ENCODE measurements at regions not wholly inside any gene's neighbourhood (a gene's known extent, or its start where the extent isn't known, plus 50 kb on each side); places are given as distances from the start of the nearest gene placed in this dataset.
"Not testable (repeated sequence)": the region's sequence is repeated elsewhere in the genome, so short reads cannot be mapped to it uniquely, and the experiment has no call there.

- peak in 1 of 2 experiments; percentile 62 for DNase-seq (ENCODE audit: low read depth in 1 of 2, low spot score in 1 of 2)
- in situ Hi-C loops (cut with HindIII; ENCODE audit: low pct_unique_long_range_greater_than_20kb, low sequenced_read_pairs): not testable (repeated sequence)
Observed at GRCh38 chr7:56697058-56697457, 435.2 kb downstream of the ZNF479 start.

- no peak for DNase-seq (ENCODE audit: low read depth in 1 of 2, low spot score in 1 of 2)
- TF ChIP-seq JUND (IDR thresholded peaks at IDR 0.05; ENCODE audit: low read depth): no peak
Observed at GRCh38 chr7:56686276-56686859, 445.9 kb downstream of the ZNF479 start.

DNA sequence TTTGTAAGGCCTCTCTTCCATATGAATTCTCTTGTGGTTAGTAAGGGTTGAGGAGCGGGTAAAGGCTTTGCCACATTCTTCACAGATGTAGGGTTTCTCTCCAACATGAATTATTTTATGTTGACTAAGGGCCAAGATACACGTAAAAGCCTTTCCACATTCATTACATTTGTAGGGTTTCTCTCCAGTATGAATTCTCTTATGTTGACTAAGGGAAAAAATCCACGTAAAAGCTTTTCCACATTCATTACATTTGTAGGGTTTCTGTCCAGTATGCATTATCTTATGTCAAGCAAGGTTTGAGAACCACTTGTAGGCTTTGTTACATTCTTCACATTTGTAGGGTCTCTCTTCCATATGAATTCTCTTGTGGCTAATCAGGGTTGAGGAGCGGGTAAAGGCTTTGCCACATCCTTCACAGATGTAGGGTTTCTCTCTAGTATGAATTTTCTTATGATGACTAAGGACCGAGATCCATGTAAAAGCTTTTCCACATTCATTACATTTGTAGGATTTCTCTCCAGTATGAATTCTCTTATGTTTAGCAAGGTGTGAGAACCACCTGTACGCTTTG, 493.0 kb downstream of the ZNF479 start:
- no peak for TF ChIP-seq JUND (IDR thresholded peaks at IDR 0.05; ENCODE audit: low read depth)
- in situ Hi-C loops (cut with HindIII; ENCODE audit: low pct_unique_long_range_greater_than_20kb, low sequenced_read_pairs): no loop called here
- DNase-seq (ENCODE audit: low read depth in 1 of 2, low spot score in 1 of 2): no peak

More at GRCh38 chr7:56686276-56686859, 445.9 kb downstream of the ZNF479 start:
- in situ Hi-C loops (cut with HindIII; ENCODE audit: low pct_unique_long_range_greater_than_20kb, low sequenced_read_pairs): no loop called here

DNA sequence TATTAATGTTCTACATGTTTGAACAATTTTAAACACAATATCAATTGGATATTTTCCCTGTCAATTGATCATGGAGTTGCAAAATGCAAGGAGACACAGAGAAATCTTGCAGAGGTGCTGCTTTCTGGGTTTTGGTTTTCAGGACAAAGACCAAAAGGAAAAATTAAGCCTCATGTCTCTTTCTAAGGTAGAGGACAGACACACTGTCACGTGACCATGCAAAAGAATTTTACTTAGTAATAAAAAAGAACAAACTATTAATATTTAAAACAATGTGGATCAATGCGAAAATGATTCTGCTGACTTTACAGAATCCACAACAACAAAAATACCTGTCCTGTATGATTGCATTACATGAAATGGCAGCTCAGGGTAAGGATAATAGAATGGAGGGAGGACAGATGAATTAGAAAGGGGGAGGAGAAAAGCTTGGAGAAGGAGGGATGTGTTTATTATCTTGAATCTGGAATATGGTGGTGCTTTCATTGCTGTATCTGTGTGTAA, 493.7 kb upstream of the NUPR2 start:
- in situ Hi-C loops (cut with HindIII; ENCODE audit: low pct_unique_long_range_greater_than_20kb, low sequenced_read_pairs): no loop called here
- TF ChIP-seq JUND (IDR thresholded peaks at IDR 0.05; ENCODE audit: low read depth): no peak
- DNase-seq (ENCODE audit: low read depth in 1 of 2, low spot score in 1 of 2): no peak

GRCh38 chr7:56605146-56605545, 488.9 kb upstream of the NUPR2 start:
- in situ Hi-C loops (cut with HindIII; ENCODE audit: low pct_unique_long_range_greater_than_20kb, low sequenced_read_pairs): no loop called here
- TF ChIP-seq JUND (IDR thresholded peaks at IDR 0.05; ENCODE audit: low read depth): no peak
- no peak for DNase-seq (ENCODE audit: low read depth in 1 of 2, low spot score in 1 of 2)

DNA sequence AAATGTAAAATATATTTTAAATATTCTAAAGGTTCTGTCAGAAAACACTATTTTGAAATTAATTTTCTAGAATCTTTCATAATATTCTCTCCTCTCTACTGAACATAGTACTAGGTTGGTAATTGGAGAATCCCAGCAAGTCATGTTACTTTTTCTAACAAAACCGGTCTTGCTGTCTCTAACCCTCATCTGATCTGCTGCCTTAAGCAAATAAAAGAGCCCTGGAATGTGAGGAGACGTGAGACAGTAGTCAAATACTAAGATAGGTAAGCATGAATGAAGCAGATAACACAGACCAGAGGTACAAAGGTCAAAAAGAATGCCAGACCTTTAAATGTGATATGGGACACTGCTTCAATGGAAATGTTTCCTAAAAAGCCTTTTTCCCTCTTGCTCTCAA, 462.4 kb upstream of the NUPR2 start:
- TF ChIP-seq JUND (IDR thresholded peaks at IDR 0.05; ENCODE audit: low read depth): no peak
- peak in 1 of 2 experiments; percentile 85 for DNase-seq (ENCODE audit: low read depth in 1 of 2, low spot score in 1 of 2)
- in situ Hi-C loops (cut with HindIII; ENCODE audit: low pct_unique_long_range_greater_than_20kb, low sequenced_read_pairs): no loop called here

GRCh38 chr7:56570968-56571367, 454.8 kb upstream of the NUPR2 start:
- no peak for TF ChIP-seq JUND (IDR thresholded peaks at IDR 0.05; ENCODE audit: low read depth)
- no peak for DNase-seq (ENCODE audit: low read depth in 1 of 2, low spot score in 1 of 2)

GRCh38 chr7:56538541-56539429, 422.6 kb upstream of the NUPR2 start:
- no peak for TF ChIP-seq JUND (IDR thresholded peaks at IDR 0.05; ENCODE audit: low read depth)
- no peak for DNase-seq (ENCODE audit: low read depth in 1 of 2, low spot score in 1 of 2)
- in situ Hi-C loops (cut with HindIII; ENCODE audit: low pct_unique_long_range_greater_than_20kb, low sequenced_read_pairs): no loop called here

More at GRCh38 chr7:56570968-56571367, 454.8 kb upstream of the NUPR2 start:
- in situ Hi-C loops (cut with HindIII; ENCODE audit: low pct_unique_long_range_greater_than_20kb, low sequenced_read_pairs): no loop called here

DNA sequence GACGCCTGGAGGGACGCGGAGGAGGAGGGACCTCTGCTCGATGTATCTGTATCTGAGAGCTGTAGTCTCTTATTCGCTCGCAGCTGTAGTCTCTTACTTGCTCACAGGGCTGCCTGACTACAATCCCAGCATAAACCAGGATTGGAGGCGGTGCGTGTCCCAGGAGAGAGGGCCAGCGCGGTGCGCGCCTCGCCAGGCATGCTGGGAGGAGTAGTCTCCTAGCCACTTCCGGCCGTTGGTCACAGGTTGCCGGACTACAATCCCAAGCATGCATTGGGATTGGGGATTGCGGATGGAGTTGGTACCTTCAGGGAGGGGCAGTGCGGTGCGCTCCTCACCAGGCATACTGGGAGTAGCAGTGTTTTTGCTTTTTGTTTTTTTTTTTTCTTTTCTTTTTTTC, 421.7 kb upstream of the NUPR2 start:
- in situ Hi-C loops (cut with HindIII; ENCODE audit: low pct_unique_long_range_greater_than_20kb, low sequenced_read_pairs): no loop called here
- peak; percentile 88 to 95 for DNase-seq (ENCODE audit: low read depth in 1 of 2, low spot score in 1 of 2)
- TF ChIP-seq JUND (IDR thresholded peaks at IDR 0.05; ENCODE audit: low read depth): no peak

DNA sequence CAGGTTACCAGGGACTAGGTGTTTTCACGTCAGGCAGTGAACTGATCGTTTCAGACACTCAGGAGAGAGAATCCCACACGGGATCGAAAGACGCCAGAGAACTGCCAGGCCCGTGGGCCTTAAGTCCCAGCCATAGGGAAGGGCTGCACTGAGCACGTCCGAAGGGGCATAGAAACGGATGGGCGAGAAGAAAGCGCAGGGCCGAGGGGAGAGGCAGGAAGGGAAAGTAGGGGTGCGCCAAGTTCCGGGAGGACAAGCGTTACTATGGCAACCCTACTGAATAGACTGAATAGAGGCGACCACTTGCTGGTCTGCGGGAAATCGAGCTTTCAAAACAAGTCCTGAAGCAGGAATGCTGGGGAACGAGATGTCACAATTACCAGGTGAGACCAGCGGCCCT, 421.3 kb upstream of the NUPR2 start:
- DNase-seq (ENCODE audit: low read depth in 1 of 2, low spot score in 1 of 2): peak in 1 of 2 experiments; percentile 15
- no peak for TF ChIP-seq JUND (IDR thresholded peaks at IDR 0.05; ENCODE audit: low read depth)
- in situ Hi-C loops (cut with HindIII; ENCODE audit: low pct_unique_long_range_greater_than_20kb, low sequenced_read_pairs): no loop called here

GRCh38 chr7:56495165-56495564, 378.9 kb upstream of the NUPR2 start:
- no peak for DNase-seq (ENCODE audit: low read depth in 1 of 2, low spot score in 1 of 2)
- no peak for TF ChIP-seq JUND (IDR thresholded peaks at IDR 0.05; ENCODE audit: low read depth)
- in situ Hi-C loops (cut with HindIII; ENCODE audit: low pct_unique_long_range_greater_than_20kb, low sequenced_read_pairs): no loop called here

GRCh38 chr7:56493704-56494450, 377.7 kb upstream of the NUPR2 start:
- DNase-seq (ENCODE audit: low read depth in 1 of 2, low spot score in 1 of 2): no peak
- in situ Hi-C loops (cut with HindIII; ENCODE audit: low pct_unique_long_range_greater_than_20kb, low sequenced_read_pairs): no loop called here
- no peak for TF ChIP-seq JUND (IDR thresholded peaks at IDR 0.05; ENCODE audit: low read depth)
